ENCODE measurements at regions not wholly inside any gene's neighbourhood (a gene's known extent, or its start where the extent isn't known, plus 50 kb on each side); places are given as distances from the start of the nearest gene placed in this dataset.

GRCh38 chr15:70361891-70362290 lies 264.2 kb upstream of the TLE3 start:
- TF ChIP-seq CTCF (IDR thresholded peaks at IDR 0.05; ENCODE audit: poor library complexity) (no peak), EZH2 (IDR thresholded peaks at IDR 0.05; ENCODE audit: borderline replicate concordance) (no peak), EZH2phosphoT487 (IDR thresholded peaks at IDR 0.05; ENCODE audit: low read depth, severe bottlenecking, unreplicated experiment) (no peak)

All from hepatocyte (in vitro differentiated cells).